ENCODE measurements at regions not wholly inside any gene's neighbourhood (a gene's known extent, or its start where the extent isn't known, plus 50 kb on each side); places are given as distances from the start of the nearest gene placed in this dataset.

- DNase-seq (ENCODE audit: extremely low read depth, low read depth), result no peak
- H3K4me3 ChIP-seq (replicated peaks; ENCODE audit: low read depth, low read length), result no peak overlapping the region
- no peak for TF ChIP-seq CTCF (IDR thresholded peaks at IDR 0.05; ENCODE audit: low read depth, low read length, missing control alignments)
Measured at GRCh38 chr13:76741624-76742023, 144.6 kb downstream of the KCTD12 start.

- no peak overlapping the region for H3K4me3 ChIP-seq (replicated peaks; ENCODE audit: low read depth, low read length)
- no peak for TF ChIP-seq CTCF (IDR thresholded peaks at IDR 0.05; ENCODE audit: low read depth, low read length, missing control alignments)
- no peak for DNase-seq (ENCODE audit: extremely low read depth, low read depth)
Measured at GRCh38 chr13:76741046-76741445, 145.2 kb downstream of the KCTD12 start.

- no peak for DNase-seq (ENCODE audit: extremely low read depth, low read depth)
- no peak for TF ChIP-seq CTCF (IDR thresholded peaks at IDR 0.05; ENCODE audit: low read depth, low read length, missing control alignments)
Measured at GRCh38 chr13:76738616-76739015, 147.6 kb downstream of the KCTD12 start.

GRCh38 chr13:76737526-76737925 is 148.7 kb downstream of the KCTD12 start:
- no peak for DNase-seq (ENCODE audit: extremely low read depth, low read depth)
- no peak for TF ChIP-seq CTCF (IDR thresholded peaks at IDR 0.05; ENCODE audit: low read depth, low read length, missing control alignments)

More at GRCh38 chr13:76738616-76739015, 147.6 kb downstream of the KCTD12 start:
- H3K4me3 ChIP-seq (replicated peaks; ENCODE audit: low read depth, low read length), result no peak overlapping the region

GRCh38 chr13:76735641-76736040 is 150.6 kb downstream of the KCTD12 start:
- no peak for DNase-seq (ENCODE audit: extremely low read depth, low read depth)
- no peak overlapping the region for H3K4me3 ChIP-seq (replicated peaks; ENCODE audit: low read depth, low read length)
- TF ChIP-seq CTCF (IDR thresholded peaks at IDR 0.05; ENCODE audit: low read depth, low read length, missing control alignments), result no peak

More at GRCh38 chr13:76737526-76737925, 148.7 kb downstream of the KCTD12 start:
- H3K4me3 ChIP-seq (replicated peaks; ENCODE audit: low read depth, low read length), result no peak overlapping the region

GRCh38 chr13:76733671-76734070 is 152.5 kb downstream of the KCTD12 start:
- TF ChIP-seq CTCF (IDR thresholded peaks at IDR 0.05; ENCODE audit: low read depth, low read length, missing control alignments), result no peak
- DNase-seq (ENCODE audit: extremely low read depth, low read depth), result no peak
- no peak overlapping the region for H3K4me3 ChIP-seq (replicated peaks; ENCODE audit: low read depth, low read length)

GRCh38 chr13:76732367-76732766 is 153.8 kb downstream of the KCTD12 start:
- no peak for TF ChIP-seq CTCF (IDR thresholded peaks at IDR 0.05; ENCODE audit: low read depth, low read length, missing control alignments)
- no peak overlapping the region for H3K4me3 ChIP-seq (replicated peaks; ENCODE audit: low read depth, low read length)
- no peak for DNase-seq (ENCODE audit: extremely low read depth, low read depth)
